KG1 (cell line): ENCODE measurements at regions not wholly inside any gene's neighbourhood (a gene's known extent, or its start where the extent isn't known, plus 50 kb on each side); places are given as distances from the start of the nearest gene placed in this dataset.
"Not testable (repeated sequence)": the region's sequence is repeated elsewhere in the genome, so short reads cannot be mapped to it uniquely, and the experiment has no call there.

Experiments
- DNase-seq: peaks from one replicate; lab custom pipeline; 2025; lab: John Stamatoyannopoulos, UW

- DNase-seq: no peak
These were observed 404.4 kb downstream of the BMP2 start for GRCh38 chr20:7171911-7172310.

- DNase-seq: no peak
These were observed 407.1 kb downstream of the BMP2 start for GRCh38 chr20:7174554-7174953.

GRCh38 chr20:7175827-7176226 is 408.3 kb downstream of the BMP2 start:
- DNase-seq: not testable (repeated sequence)

GRCh38 chr20:7178004-7178403 is 410.5 kb downstream of the BMP2 start:
- no peak for DNase-seq

- no peak for DNase-seq
These were observed 413.0 kb downstream of the BMP2 start for GRCh38 chr20:7180256-7181045.

- no peak for DNase-seq
These were observed 421.7 kb downstream of the BMP2 start for GRCh38 chr20:7189231-7189630.

GRCh38 chr20:7193681-7194080 is 426.2 kb downstream of the BMP2 start:
- DNase-seq: no peak

- no peak for DNase-seq
These were observed 428.2 kb downstream of the BMP2 start for GRCh38 chr20:7195704-7196103.

- DNase-seq: no peak
These were observed 429.0 kb downstream of the BMP2 start for GRCh38 chr20:7196481-7196880.

- no peak for DNase-seq
These were observed 432.4 kb downstream of the BMP2 start for GRCh38 chr20:7199861-7200260.

GRCh38 chr20:7207186-7207798 is 439.8 kb downstream of the BMP2 start:
- no peak for DNase-seq

- no peak for DNase-seq
These were observed 443.4 kb downstream of the BMP2 start for GRCh38 chr20:7210910-7211309.

GRCh38 chr20:7214081-7214740 is 446.7 kb downstream of the BMP2 start:
- DNase-seq: no peak

- no peak for DNase-seq
These were observed 450.1 kb downstream of the BMP2 start for GRCh38 chr20:7217606-7218005.

GRCh38 chr20:7220755-7221154 is 453.3 kb downstream of the BMP2 start:
- DNase-seq: no peak

- no peak for DNase-seq
These were observed 458.7 kb downstream of the BMP2 start for GRCh38 chr20:7226156-7226555.

GRCh38 chr20:7231303-7231702 is 463.8 kb downstream of the BMP2 start:
- DNase-seq: no peak

- DNase-seq: no peak
These were observed 465.3 kb downstream of the BMP2 start for GRCh38 chr20:7232796-7233195.

- DNase-seq: no peak
These were observed 469.8 kb downstream of the BMP2 start for GRCh38 chr20:7237251-7237650.

GRCh38 chr20:7240490-7240889 is 473.0 kb downstream of the BMP2 start:
- no peak for DNase-seq

GRCh38 chr20:7248281-7249201 is 481.1 kb downstream of the BMP2 start:
- DNase-seq: no peak

GRCh38 chr20:7250337-7250736 is 482.9 kb downstream of the BMP2 start:
- no peak for DNase-seq
